ENCODE measurements at regions not wholly inside any gene's neighbourhood (a gene's known extent, or its start where the extent isn't known, plus 50 kb on each side); places are given as distances from the start of the nearest gene placed in this dataset.
A peak's percentile ranks its signal among the peaks of the same experiment; 100 is the strongest.
"Not testable (repeated sequence)": the region's sequence is repeated elsewhere in the genome, so short reads cannot be mapped to it uniquely, and the experiment has no call there.

DNA sequence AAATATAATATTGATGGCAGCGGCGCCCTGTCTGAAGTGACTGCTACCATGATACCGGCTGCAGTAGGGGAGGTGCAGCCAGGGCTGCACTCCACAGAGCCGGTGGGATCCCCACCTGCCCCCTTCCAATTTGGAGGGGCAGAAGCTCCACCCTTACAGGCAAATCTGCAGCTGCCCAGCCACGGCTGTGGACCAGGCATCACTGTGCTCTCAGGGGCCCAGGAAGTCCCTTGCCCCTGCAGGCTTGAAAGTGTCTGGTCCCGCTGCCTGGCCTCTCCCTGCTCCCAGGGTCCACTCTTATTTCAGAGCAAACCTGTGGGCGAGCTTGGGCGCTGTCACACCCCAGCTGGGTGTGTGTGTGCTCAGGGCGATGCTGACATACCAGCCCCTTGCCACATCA, 172.7 kb upstream of the SMIM30 start:
- DNase-seq = no peak

DNA sequence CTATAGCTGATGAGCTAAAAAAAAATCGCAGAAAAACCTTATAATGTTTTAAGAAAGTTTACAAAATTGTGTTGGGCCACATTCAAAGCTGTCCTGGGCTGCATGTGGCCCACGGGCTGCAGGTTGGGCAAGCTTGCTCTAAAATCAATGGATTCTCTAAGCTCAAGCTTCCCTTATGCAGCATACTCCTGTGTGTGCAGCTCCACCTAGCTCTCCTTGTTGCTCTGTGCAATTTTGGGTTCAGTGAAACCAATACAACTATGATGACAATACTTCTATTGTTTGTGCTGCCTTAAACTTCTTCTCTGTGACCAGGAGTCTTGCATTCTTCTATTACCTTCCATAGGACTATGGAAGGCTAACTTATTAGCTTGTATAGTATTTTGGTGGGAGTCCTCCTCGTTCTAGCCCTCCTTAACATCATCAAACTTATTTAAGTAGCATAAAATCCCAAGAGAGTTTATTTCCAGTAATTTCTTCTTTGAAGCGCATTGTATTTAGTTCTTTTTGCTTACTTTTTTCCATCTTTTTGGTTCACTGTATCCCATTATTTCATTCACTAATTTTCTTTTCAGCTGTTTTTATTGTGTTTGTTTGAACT, 170.9 kb upstream of the SMIM30 start:
- DNase-seq = no peak

DNA sequence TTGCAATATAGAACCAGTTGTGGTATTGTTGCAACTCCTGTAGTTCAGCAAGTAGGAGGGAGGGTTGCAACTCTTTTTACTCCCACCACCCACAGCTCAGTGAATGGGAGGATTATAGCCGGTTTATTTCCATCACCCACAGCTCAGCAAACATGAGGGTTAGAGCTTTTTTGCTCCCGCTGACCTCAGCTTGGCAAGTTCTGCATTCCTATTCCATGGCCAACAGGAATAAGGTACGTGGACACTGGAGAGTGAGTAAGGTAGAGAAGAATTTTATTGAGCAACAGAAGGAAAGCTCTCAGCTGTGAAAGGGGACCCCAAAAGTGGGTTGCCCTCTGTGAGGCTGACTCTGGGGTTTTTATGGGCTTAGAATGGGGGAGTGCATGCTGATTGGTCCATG, 167.1 kb upstream of the SMIM30 start:
- DNase-seq = no peak

DNA sequence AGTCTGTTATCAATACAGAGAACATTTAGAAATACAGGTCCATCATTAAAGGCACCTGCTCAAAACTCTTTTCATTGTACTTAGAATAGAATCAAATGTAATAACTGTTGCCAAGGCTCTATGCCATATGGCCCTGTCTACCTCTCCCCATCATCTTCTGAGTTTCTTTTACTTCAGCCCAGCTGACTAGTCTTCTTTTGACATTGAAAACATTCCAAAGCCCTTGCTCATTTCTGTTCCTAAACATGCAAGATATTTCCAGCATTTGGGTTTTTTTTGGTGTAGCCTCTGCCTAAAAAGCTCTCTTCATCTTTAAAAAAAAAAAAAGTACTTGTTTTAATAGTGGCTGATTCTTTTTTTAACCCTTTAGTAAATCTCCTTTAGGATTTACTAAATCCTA, 165.5 kb upstream of the SMIM30 start:
- DNase-seq = no peak

DNA sequence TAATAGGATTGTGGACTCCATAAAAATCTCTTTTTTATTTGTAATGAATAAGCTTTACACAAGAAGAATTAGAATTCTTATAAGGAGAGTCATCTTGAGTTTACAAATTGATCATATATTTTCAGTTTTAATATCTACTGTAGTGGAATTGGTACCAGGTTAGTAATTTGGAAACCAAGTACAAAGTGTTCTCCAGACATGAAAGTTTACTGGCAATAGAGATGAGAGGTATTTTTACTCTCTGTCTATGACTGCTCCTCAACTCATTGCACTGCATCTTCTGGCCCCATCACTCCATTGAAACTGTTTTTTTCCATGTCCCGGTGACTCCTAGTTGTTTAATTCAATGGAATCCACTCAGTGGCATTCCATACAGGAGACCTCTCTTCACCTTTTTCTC, 164.5 kb upstream of the SMIM30 start:
- DNase-seq = no peak

DNA sequence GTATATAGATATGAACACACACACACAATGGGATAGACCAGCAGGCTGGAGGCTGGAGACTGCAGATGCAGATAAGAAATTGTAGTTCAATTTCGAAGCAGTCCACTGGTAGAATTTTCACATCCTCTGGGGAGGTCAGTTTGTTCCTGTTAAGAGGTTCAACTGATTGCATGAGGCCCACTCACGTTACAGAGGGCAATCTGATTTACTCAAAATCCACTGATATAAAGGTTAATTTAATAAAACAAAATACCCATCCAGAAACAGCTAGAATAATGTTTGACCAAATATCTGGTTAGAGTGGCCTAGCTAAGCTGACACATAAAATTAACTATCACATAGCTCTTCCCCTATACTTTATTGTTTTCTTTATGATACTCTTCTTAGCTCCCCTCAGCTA, 162.9 kb upstream of the SMIM30 start:
- no peak for DNase-seq

DNA sequence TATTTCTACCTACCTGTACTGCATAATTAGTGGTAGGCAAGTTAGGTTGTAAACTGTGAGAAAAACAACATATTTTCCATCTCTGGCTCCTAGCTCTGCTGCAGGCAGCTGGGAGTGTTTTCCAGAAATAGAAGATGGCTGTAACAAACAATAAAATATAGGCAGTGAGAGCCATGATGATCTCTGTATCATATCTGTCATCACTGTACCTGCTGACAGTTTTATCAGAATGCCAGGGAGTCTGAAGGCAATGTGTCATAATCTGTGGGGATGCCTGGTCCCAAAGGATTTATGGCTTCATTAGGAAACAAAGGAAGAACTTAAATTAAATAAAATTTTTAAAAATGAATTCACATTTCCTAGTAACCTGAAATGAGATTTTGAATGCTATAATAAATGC, 160.9 kb upstream of the SMIM30 start:
- DNase-seq = no peak

DNA sequence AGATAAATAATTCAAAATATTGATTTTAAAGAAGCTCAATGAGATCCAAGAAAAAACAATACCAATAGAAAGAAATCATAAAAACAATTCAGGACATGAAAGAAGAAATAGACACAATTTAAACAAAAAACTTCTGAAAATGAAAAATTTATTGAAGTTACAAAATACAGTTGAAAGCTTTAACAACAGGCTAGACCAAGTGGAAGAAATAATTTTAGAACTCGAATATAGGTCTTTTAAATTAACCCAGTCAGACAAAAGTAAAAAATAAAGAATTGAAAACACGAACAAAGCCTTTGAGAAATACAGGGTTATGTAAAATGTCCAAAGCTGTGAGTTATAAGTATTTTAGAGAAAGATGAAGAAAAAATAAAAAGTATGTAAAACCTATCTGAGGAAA, 152.4 kb upstream of the SMIM30 start:
- DNase-seq = no peak

DNA sequence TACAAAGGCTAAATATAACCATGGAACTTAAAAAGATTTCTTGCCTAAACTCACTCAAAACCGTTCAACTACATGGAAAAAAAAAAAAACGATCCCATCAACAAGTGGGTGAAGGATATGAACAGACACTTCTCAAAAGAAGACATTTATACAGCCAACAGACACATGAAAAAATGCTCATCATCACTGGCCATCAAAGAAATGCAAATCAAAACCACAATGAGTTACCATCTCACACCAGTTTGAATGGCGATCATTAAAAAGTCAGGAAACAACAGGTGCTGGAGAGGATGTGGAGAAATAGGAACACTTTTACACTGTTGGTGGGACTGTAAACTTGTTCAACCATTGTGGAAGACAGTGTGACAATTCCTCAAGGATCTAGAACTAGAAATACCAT, 151.2 kb upstream of the SMIM30 start:
- DNase-seq = not testable (repeated sequence)

DNA sequence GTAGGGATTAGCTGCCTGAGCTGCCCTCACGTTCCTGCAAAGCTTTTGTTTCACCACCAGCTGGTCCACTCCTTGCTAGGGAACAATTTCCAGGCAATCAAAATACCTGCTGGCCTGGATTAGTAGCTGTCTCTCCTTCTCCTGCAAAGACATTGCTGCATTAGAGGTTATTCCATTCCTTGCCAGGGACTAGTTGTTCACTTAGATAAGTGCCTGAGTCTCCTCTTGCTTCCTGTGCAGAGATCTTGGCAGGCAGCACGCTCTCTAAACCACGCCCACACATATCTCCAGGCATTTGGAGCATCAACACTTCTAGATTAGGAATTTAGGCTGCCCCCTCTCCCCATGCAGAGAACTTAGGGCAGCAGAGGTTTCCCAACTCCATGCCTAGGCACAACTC, 150.4 kb upstream of the SMIM30 start:
- DNase-seq = no peak

DNA sequence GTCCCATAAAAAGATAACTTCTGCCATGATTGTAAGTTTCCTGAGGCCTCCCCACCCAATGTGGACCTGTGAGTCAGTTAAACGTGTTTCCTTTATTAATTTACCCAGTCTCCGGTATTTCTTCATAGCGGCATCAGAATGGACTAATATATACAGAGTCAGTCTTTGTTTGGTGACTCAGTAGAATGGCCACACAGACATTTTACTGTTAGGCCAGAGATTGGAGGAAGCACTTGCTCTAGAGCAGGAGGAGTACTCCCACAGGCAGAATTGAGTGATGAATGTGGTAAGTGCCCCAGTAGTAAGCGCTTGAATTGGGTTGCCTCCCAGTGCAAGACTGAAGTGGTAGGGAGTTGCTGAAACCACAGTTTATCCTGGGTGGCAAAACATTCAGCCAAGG, 149.5 kb upstream of the SMIM30 start:
- DNase-seq = no peak

DNA sequence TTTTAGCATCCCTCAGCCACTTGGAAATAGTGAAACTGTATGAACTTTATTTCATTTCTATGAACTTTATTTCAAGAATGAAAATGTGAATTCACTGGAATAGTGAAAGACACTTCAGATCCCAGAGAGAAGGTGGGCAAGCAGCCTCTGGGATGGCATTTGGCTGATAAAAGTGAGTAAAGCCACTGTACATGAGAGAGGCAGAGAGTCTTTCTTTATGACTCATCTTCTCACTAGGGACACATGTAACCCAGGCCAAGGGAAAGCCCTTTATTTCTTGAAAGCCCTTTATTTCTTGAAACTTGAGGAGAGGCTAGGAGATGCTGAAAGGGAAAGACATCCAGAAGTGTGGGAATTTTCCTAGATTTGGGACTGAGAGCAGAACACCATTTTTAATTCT, 148.9 kb upstream of the SMIM30 start:
- DNase-seq = no peak

DNA sequence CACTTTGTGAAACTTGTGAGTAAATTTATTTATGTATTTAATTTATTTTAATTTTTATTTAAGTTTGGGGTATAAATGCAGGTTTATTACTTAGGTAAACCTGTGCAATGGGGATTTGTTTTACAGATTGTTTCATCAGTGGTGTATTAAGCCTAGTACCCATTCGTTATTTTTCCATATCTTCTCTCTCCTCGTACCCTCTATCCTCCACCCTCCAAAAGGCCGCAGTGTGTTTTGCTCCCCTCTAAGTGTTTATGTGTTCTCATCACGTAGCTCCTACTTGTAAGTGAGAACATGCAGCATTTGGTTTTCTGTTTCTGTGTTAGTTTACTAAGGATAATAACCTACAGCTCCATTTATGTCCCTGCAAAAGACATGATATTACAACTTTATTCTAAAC, 145.4 kb upstream of the SMIM30 start:
- DNase-seq = no peak

DNA sequence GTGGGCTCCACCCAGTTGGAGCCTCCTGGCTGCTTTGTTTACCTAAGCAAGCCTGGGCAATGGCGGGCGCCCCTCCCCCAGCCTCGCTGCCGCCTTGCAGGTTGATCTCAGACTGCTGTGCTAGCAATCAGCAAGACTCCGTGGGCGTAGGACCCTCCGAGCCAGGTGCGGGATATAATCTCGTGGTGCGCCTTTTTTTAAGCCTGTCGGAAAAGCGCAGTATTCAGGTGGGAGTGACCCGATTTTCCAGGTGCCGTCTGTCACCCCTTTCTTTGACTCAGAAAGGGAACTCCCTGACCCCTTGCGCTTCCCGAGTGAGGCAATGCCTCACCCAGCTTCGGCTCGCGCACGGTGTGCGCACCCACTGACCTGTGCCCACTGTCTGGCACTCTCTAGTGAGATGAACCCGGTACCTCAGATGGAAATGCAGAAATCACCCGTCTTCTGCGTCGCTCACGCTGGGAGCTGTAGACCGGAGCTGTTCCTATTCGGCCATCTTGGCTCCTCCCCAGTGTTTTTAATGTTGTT, 144.9 kb upstream of the SMIM30 start:
- not testable (repeated sequence) for DNase-seq

DNA sequence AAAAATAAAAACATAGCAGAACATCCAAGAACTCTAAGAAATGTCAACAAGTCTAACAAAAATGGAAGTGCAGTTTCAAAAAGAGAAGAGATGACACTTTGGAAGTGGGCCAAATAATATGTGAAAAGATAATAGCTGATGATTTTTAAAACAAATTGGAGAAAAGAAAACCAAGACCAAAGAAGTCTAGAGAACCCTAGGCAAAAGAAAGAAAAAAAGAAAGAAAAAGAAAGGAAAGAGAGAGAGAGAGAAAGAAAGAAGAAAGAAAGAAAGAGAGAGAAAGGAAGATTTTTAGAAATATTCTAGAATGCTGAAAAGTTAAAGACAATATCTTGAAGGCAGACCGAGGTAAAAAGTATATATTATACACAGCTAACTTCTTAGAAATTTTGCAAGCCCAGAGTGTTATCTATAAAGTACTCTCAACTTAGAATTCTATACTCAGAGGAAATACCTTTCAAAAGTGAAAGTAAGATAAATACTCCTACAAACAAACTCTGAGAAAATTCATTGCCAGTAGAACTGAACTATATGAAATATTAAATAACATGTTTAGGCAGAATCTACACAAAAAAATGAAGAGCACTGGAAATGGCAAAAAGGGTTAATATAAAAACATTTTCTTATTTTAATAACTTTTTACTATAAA, 138.7 kb upstream of the SMIM30 start:
- DNase-seq = no peak

DNA sequence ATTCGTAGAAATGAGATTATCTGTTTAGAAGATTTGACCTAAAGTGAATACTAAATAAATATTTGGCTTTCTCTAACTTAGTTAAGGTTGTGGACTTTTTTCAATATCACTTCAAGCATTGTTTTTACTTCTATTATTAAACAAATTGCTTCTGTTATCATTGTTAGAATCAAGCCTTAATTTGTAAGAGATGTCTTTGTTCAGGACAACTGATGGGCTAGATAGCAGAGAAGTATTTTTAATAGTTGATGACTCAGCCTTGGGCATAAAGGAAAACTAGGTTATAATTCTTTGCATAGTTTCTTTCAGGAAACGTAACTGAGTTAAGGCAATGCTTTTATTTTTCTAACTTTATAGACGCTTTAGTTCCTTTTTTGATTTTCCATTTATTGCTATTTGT, 128.8 kb upstream of the SMIM30 start:
- DNase-seq = no peak

DNA sequence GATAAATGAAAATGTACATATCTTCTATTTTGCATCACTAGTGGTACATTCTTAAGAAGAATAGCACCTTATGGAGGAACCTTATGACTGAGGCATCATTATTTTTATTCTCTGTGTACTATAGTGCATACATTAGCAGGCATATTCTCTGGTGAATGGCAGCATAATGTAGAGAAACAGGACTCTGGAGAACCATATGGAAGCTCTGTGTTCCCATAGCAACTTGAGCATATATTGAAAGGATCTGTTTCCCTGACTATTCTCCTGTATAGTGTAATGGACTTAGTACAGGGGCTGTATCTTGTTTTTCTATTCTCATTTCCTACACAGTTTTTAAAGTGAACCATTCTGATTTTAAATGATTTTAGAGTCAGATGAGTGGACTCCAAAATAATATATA, 128.4 kb upstream of the SMIM30 start:
- no peak for DNase-seq

DNA sequence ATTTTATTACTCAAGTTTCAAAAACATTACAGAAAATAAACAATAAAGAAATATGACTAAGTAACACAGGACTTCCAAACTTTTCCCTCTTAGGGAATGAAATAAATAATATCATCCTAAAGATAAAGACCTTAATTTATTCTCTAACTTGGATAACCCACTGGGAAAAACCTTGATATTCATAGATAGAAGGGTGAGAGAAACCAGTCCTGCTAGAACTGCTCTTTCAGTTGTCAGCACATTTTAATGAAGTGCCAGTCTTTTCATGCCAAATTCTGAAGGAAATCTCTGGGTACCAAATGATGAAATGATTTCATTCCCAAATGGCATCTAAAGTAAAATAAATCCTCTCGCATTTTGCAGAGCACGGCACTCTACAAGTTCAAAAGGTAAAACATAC, 114.5 kb upstream of the SMIM30 start:
- DNase-seq = no peak

DNA sequence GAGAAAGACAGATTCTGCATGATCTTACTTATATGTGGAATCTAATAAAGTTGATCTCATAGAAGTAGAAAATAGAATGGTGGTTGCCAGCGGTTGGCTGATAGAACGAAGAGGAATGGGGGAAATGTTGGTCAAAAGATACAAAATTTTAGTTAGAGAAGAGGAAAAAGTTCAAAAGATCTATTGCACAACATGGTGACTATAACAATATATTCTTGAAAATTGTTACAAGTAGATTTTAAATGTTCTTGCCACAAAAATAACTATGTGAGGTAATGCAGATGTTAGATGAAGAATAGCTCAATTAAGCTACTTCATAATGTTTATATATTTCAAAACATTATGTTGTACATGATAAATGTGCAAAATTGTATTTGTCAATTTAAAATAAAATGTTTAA, 112.3 kb upstream of the SMIM30 start:
- DNase-seq = no peak

DNA sequence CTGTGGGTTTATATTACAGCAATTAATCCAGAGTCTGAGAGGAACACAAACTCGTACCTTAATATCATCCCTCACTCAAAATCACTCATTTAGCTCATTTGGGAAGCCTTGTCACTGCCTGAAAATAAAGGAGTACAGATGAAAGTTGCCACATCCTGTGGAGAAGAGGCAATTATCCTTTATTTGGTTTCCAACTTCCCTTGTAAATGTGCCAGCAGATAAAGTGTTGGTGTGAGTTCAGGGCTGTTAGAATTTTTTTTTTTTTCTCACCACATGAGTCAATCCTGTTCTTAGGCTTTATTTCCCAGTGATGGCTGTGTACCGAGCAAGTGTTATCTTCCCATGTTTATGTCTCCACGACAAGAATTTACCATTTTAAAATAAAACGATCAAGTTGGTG, 99.0 kb upstream of the SMIM30 start:
- DNase-seq = peak; percentile 1

DNA sequence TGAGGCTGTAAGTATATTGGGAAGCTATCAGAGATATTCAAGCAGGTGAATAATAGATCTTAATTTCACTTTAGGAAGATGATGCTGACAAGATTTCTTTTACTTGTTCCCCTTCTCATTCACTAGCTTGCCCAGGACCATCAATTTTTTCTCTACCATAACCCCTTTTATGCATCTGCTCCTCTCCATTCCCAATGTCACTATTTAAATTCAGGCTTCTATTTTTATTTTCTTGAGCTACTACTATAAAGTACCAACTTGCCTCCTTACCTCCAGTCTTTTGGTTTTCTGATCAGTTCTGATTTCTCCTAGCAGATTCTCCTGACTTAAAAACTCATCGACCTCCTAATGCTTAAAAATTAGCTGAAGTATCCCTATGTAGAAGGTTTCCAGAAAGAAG, 97.7 kb upstream of the SMIM30 start:
- no peak for DNase-seq

DNA sequence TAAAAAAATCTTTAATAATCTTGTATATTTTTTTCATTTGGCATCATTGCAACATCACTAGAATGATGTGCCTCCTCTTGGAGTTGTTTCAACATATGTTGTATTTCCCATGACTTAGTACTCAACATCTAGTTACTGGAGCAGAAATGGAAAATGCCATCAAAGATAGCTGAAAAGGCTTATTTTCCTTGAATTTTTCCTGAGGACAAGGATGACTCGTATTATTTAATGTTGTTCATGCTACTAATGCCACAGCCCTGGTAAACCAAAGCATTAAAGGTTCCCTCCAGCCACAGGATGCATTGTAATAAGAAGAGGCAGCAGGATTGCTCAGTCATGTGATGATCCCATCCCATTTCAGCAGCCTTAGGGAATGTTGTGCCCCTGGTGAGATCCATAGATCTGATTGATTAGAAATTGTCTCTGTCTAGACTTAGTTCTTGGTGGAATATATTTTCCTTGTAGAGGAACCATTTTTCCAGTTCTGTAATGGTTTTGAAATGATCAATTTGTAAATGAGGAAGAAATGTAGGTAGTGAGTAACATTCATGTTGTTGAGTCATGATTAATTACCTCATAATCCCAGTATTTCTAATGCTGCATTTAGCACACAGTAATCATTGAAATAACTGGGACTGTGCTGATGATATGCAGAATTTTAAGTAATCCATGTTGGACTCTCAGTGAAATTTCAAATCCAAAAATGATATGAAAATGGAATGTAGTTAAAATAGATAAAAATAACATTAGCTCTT, 91.3 kb upstream of the SMIM30 start:
- no peak for DNase-seq

DNA sequence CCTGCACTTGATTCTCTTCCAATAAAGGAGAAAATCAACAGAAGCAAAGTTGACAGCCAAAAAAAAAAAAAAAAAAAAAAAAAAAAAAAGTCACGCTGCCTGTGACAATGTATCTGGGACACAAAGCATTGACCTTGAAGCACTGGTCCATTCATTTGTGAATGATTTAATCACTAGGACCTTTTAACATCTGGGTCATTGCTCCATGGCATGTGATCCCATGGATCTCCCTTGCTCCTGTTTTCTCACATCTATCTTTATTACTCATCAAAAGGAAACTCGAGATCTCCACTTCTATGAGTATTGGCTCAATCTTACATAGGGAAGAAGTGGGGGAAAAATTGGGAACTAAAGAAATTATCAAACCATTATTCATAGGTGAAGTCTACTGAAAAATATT, 89.6 kb upstream of the SMIM30 start:
- DNase-seq = no peak

DNA sequence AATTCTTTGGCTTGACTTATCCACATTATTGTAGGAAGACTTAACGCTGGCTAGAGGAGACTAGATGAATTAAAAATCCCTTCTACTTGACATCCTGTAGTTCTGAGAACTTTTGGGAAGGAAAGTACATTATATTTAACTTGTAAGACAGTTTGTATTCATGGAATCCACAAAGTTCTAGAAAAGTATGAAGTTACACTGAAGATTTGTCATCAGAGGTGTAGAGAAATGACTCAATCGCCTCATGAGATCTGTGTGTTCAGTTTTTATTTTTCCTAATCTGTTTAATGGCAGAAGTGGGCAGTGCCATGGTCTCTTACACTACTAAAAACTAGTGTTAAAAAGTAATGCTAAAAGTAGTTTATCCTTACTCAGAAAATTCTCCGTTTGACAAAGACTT, 89.1 kb upstream of the SMIM30 start:
- no peak for DNase-seq
